ENCODE measurements at regions not wholly inside any gene's neighbourhood (a gene's known extent, or its start where the extent isn't known, plus 50 kb on each side); places are given as distances from the start of the nearest gene placed in this dataset.
"Not testable (repeated sequence)": the region's sequence is repeated elsewhere in the genome, so short reads cannot be mapped to it uniquely, and the experiment has no call there.

DNA sequence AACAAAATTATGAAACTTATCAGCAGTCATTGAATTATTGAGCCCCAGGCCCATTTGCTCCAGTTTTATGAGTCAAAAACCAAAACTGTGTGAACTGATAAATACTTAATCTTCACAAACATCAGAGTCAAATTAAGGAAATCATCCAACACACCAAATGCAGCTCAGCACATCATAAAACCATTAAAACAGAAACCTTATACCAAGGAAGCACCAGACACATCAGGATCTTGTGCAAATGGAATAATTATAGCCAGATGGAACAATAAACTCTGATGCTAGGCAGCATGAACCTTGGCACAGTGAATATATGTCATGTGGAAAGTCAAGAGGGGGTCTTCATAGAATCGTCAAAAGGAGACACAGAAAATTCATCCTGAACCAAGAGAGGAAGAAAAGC is 410.7 kb upstream of the API5 start:
- Histone ChIP-seq H3K4me1 (ENCODE audit: control insufficient read depth in 2 of 2, insufficient read depth in 2 of 2, low read length in 2 of 2) (no peaks in the 10 kb centered on the region), H3K36me3 (ENCODE audit: control insufficient read depth in 2 of 2, insufficient read depth in 2 of 2, low read length in 2 of 2) (no peaks in the 10 kb centered on the region), H3K9me3 (ENCODE audit: control insufficient read depth in 2 of 2, low read length in 2 of 2) (no peaks in the 10 kb centered on the region), H3K9ac (ENCODE audit: low read depth in 1 of 2, low read length in 2 of 2) (no peak overlapping the region), H3K4me3 (ENCODE audit: low read length in 2 of 2) (no peak overlapping the region), H3K27ac (ENCODE audit: low read depth in 2 of 2, low read length in 2 of 2) (no peak overlapping the region), H3K27me3 (ENCODE audit: control insufficient read depth in 2 of 2, insufficient read depth in 2 of 2, low read length in 2 of 2) (no peaks in the 10 kb centered on the region)

- no peaks in the 10 kb centered on the region for H3K4me1 ChIP-seq (ENCODE audit: control insufficient read depth in 2 of 2, insufficient read depth in 2 of 2, low read length in 2 of 2)
- H3K27ac ChIP-seq (ENCODE audit: low read depth in 2 of 2, low read length in 2 of 2): no peak overlapping the region
- no peak overlapping the region for H3K9ac ChIP-seq (ENCODE audit: low read depth in 1 of 2, low read length in 2 of 2)
- H3K4me3 ChIP-seq (ENCODE audit: low read length in 2 of 2): no peak overlapping the region
- no peaks in the 10 kb centered on the region for H3K9me3 ChIP-seq (ENCODE audit: control insufficient read depth in 2 of 2, low read length in 2 of 2)
- H3K36me3 ChIP-seq (ENCODE audit: control insufficient read depth in 2 of 2, insufficient read depth in 2 of 2, low read length in 2 of 2): no peaks in the 10 kb centered on the region
- H3K27me3 ChIP-seq (ENCODE audit: control insufficient read depth in 2 of 2, insufficient read depth in 2 of 2, low read length in 2 of 2): no peaks in the 10 kb centered on the region
Measured at GRCh38 chr11:42906226-42906625, 405.6 kb upstream of the API5 start.

GRCh38 chr11:42913731-42914130 is 398.1 kb upstream of the API5 start:
- H3K9me3 ChIP-seq (ENCODE audit: control insufficient read depth in 2 of 2, low read length in 2 of 2): no peaks in the 10 kb centered on the region
- H3K27ac ChIP-seq (ENCODE audit: low read depth in 2 of 2, low read length in 2 of 2): no peak overlapping the region
- H3K27me3 ChIP-seq (ENCODE audit: control insufficient read depth in 2 of 2, insufficient read depth in 2 of 2, low read length in 2 of 2): no peaks in the 10 kb centered on the region
- H3K9ac ChIP-seq (ENCODE audit: low read depth in 1 of 2, low read length in 2 of 2): no peak overlapping the region
- H3K4me1 ChIP-seq (ENCODE audit: control insufficient read depth in 2 of 2, insufficient read depth in 2 of 2, low read length in 2 of 2): no peaks in the 10 kb centered on the region
- H3K36me3 ChIP-seq (ENCODE audit: control insufficient read depth in 2 of 2, insufficient read depth in 2 of 2, low read length in 2 of 2): no peaks in the 10 kb centered on the region
- H3K4me3 ChIP-seq (ENCODE audit: low read length in 2 of 2): no peak overlapping the region

DNA sequence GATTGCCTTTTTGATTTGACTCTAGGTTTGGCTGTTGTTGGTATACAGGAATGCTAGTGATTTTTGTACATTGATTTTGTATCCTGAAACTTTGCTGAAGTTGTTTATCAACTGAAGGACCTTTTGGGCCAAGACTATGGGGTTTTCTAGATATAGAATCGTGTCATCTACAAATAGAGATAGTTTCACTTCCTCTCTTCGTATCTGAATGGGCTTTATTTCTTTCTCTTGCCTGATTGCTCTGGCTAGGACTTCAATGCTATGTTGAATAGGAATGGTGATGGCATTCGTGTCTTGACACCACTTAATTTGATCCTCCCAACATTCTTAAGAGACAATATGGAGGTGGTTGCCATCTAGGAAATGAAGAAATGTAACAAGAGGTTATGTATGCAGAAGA is 388.1 kb upstream of the API5 start:
- no peaks in the 10 kb centered on the region for H3K9me3 ChIP-seq (ENCODE audit: control insufficient read depth in 2 of 2, low read length in 2 of 2)
- H3K4me1 ChIP-seq (ENCODE audit: control insufficient read depth in 2 of 2, insufficient read depth in 2 of 2, low read length in 2 of 2): no peaks in the 10 kb centered on the region
- no peak overlapping the region for H3K27ac ChIP-seq (ENCODE audit: low read depth in 2 of 2, low read length in 2 of 2)
- no peak overlapping the region for H3K9ac ChIP-seq (ENCODE audit: low read depth in 1 of 2, low read length in 2 of 2)
- no peaks in the 10 kb centered on the region for H3K27me3 ChIP-seq (ENCODE audit: control insufficient read depth in 2 of 2, insufficient read depth in 2 of 2, low read length in 2 of 2)
- H3K36me3 ChIP-seq (ENCODE audit: control insufficient read depth in 2 of 2, insufficient read depth in 2 of 2, low read length in 2 of 2): no peaks in the 10 kb centered on the region
- H3K4me3 ChIP-seq (ENCODE audit: low read length in 2 of 2): no peak overlapping the region

GRCh38 chr11:42925916-42926315 is 385.9 kb upstream of the API5 start:
- no peaks in the 10 kb centered on the region for H3K4me1 ChIP-seq (ENCODE audit: control insufficient read depth in 2 of 2, insufficient read depth in 2 of 2, low read length in 2 of 2)
- H3K27me3 ChIP-seq (ENCODE audit: control insufficient read depth in 2 of 2, insufficient read depth in 2 of 2, low read length in 2 of 2): no peaks in the 10 kb centered on the region
- no peak overlapping the region for H3K4me3 ChIP-seq (ENCODE audit: low read length in 2 of 2)
- H3K9me3 ChIP-seq (ENCODE audit: control insufficient read depth in 2 of 2, low read length in 2 of 2): no peaks in the 10 kb centered on the region
- H3K27ac ChIP-seq (ENCODE audit: low read depth in 2 of 2, low read length in 2 of 2): no peak overlapping the region
- H3K9ac ChIP-seq (ENCODE audit: low read depth in 1 of 2, low read length in 2 of 2): no peak overlapping the region
- H3K36me3 ChIP-seq (ENCODE audit: control insufficient read depth in 2 of 2, insufficient read depth in 2 of 2, low read length in 2 of 2): no peaks in the 10 kb centered on the region

GRCh38 chr11:42947405-42947804 is 364.4 kb upstream of the API5 start:
- Histone ChIP-seq H3K36me3 (ENCODE audit: control insufficient read depth in 2 of 2, insufficient read depth in 2 of 2, low read length in 2 of 2) (no peaks in the 10 kb centered on the region), H3K27ac (ENCODE audit: low read depth in 2 of 2, low read length in 2 of 2) (no peak overlapping the region), H3K4me1 (ENCODE audit: control insufficient read depth in 2 of 2, insufficient read depth in 2 of 2, low read length in 2 of 2) (no peaks in the 10 kb centered on the region), H3K9me3 (ENCODE audit: control insufficient read depth in 2 of 2, low read length in 2 of 2) (no peaks in the 10 kb centered on the region), H3K9ac (ENCODE audit: low read depth in 1 of 2, low read length in 2 of 2) (no peak overlapping the region), H3K4me3 (ENCODE audit: low read length in 2 of 2) (no peak overlapping the region), H3K27me3 (ENCODE audit: control insufficient read depth in 2 of 2, insufficient read depth in 2 of 2, low read length in 2 of 2) (no peaks in the 10 kb centered on the region)

GRCh38 chr11:42949738-42950376 is 361.9 kb upstream of the API5 start:
- H3K27ac ChIP-seq (ENCODE audit: low read depth in 2 of 2, low read length in 2 of 2); H3K27me3 ChIP-seq (ENCODE audit: control insufficient read depth in 2 of 2, insufficient read depth in 2 of 2, low read length in 2 of 2); H3K36me3 ChIP-seq (ENCODE audit: control insufficient read depth in 2 of 2, insufficient read depth in 2 of 2, low read length in 2 of 2); H3K9ac ChIP-seq (ENCODE audit: low read depth in 1 of 2, low read length in 2 of 2); H3K9me3 ChIP-seq (ENCODE audit: control insufficient read depth in 2 of 2, low read length in 2 of 2); H3K4me3 ChIP-seq (ENCODE audit: low read length in 2 of 2); H3K4me1 ChIP-seq (ENCODE audit: control insufficient read depth in 2 of 2, insufficient read depth in 2 of 2, low read length in 2 of 2): not testable (repeated sequence)

GRCh38 chr11:42951266-42951665 is 360.5 kb upstream of the API5 start:
- no peaks in the 10 kb centered on the region for H3K9me3 ChIP-seq (ENCODE audit: control insufficient read depth in 2 of 2, low read length in 2 of 2)
- no peak overlapping the region for H3K9ac ChIP-seq (ENCODE audit: low read depth in 1 of 2, low read length in 2 of 2)
- H3K4me3 ChIP-seq (ENCODE audit: low read length in 2 of 2): no peak overlapping the region
- H3K36me3 ChIP-seq (ENCODE audit: control insufficient read depth in 2 of 2, insufficient read depth in 2 of 2, low read length in 2 of 2): no peaks in the 10 kb centered on the region
- H3K4me1 ChIP-seq (ENCODE audit: control insufficient read depth in 2 of 2, insufficient read depth in 2 of 2, low read length in 2 of 2): no peaks in the 10 kb centered on the region
- no peak overlapping the region for H3K27ac ChIP-seq (ENCODE audit: low read depth in 2 of 2, low read length in 2 of 2)
- H3K27me3 ChIP-seq (ENCODE audit: control insufficient read depth in 2 of 2, insufficient read depth in 2 of 2, low read length in 2 of 2): no peaks in the 10 kb centered on the region

DNA sequence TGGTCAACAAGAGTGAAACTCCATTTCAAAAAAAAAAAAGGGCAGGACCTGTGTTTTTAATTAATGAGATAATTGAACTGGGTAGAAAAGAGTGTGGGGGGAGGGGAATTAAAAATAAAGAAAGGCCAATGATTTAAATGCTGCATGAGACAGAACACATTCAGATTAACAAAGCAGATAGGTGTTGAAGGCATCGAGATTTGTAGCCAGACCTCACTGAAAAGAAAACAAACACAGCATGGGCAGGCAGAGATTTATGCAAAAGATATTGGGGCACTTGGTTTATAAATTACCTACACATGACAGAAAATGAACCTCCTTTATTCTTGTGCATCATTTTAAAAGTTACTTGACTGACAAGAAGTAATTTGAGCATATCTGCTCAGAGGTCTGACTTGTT is 354.0 kb upstream of the API5 start:
- no peaks in the 10 kb centered on the region for H3K36me3 ChIP-seq (ENCODE audit: control insufficient read depth in 2 of 2, insufficient read depth in 2 of 2, low read length in 2 of 2)
- H3K4me3 ChIP-seq (ENCODE audit: low read length in 2 of 2): no peak overlapping the region
- no peaks in the 10 kb centered on the region for H3K9me3 ChIP-seq (ENCODE audit: control insufficient read depth in 2 of 2, low read length in 2 of 2)
- H3K4me1 ChIP-seq (ENCODE audit: control insufficient read depth in 2 of 2, insufficient read depth in 2 of 2, low read length in 2 of 2): no peaks in the 10 kb centered on the region
- H3K27me3 ChIP-seq (ENCODE audit: control insufficient read depth in 2 of 2, insufficient read depth in 2 of 2, low read length in 2 of 2): no peaks in the 10 kb centered on the region
- no peak overlapping the region for H3K9ac ChIP-seq (ENCODE audit: low read depth in 1 of 2, low read length in 2 of 2)
- no peak overlapping the region for H3K27ac ChIP-seq (ENCODE audit: low read depth in 2 of 2, low read length in 2 of 2)

DNA sequence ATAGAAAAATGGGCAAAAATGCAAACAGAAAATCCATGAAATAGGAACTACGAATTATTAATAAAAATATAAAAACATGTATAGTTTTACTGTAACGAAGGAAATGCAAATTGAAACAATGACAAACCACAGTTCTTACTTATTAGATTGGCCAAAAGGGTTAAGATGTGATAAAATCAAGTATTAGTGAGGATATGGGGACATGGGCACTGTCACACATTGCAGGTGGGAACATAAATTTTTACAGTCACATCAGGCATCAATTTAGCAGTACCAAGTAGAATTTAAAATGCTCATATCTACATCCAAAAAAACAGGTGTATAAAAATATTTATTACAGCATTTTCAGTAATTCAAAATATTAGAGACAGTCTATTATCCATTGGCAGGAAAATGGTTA is 353.2 kb upstream of the API5 start:
- Histone ChIP-seq H3K4me1 (ENCODE audit: control insufficient read depth in 2 of 2, insufficient read depth in 2 of 2, low read length in 2 of 2) (no peaks in the 10 kb centered on the region), H3K9ac (ENCODE audit: low read depth in 1 of 2, low read length in 2 of 2) (no peak overlapping the region), H3K4me3 (ENCODE audit: low read length in 2 of 2) (no peak overlapping the region), H3K27ac (ENCODE audit: low read depth in 2 of 2, low read length in 2 of 2) (no peak overlapping the region), H3K36me3 (ENCODE audit: control insufficient read depth in 2 of 2, insufficient read depth in 2 of 2, low read length in 2 of 2) (no peaks in the 10 kb centered on the region), H3K9me3 (ENCODE audit: control insufficient read depth in 2 of 2, low read length in 2 of 2) (no peaks in the 10 kb centered on the region), H3K27me3 (ENCODE audit: control insufficient read depth in 2 of 2, insufficient read depth in 2 of 2, low read length in 2 of 2) (no peaks in the 10 kb centered on the region)

Measured in mucosa of rectum (tissue), 2 donors.